DND-41 (cell line): ENCODE measurements at regions not wholly inside any gene's neighbourhood (a gene's known extent, or its start where the extent isn't known, plus 50 kb on each side); places are given as distances from the start of the nearest gene placed in this dataset.

Source experiments
- EZH2 ChIP-seq: IDR thresholded peaks from 3 replicates; pipeline ENCODE4 v1.6.1; 2012; ENCODE audit warnings: borderline replicate concordance, low read depth, mild to moderate bottlenecking, moderate library complexity, low read length, inconsistent platforms; ENCODE audit not compliant: severe bottlenecking
- TF ChIP-seq, protein P1 (sequence below): IDR thresholded peaks from 2 replicates; pipeline ENCODE4 v1.5.1; 2012; ENCODE audit warnings: borderline replicate concordance, low read length, moderate library complexity, mild to moderate bottlenecking; ENCODE audit not compliant: poor library complexity, severe bottlenecking; ENCODE audit errors: extremely low read depth

DNA sequence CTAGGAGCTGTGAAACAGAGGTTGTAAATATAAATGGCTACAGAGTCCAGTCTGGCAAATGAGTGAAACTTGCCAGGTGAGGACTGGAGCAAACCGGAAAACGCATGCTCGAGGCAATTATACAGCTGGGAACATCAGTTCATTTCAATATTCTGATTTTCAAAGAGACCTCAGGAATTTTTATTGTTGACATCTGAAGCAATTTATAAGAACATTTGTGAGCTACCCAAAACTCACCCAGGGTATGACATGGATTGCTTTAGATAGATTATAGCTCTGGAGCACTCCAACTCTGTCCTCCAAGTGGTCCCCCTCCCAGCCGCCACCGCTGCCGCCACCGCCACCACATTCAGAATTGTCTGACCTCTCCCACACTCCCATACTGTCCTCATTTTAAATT, 84.6 kb upstream of the GRAMD2B start:
- TF ChIP-seq, protein P1, sequence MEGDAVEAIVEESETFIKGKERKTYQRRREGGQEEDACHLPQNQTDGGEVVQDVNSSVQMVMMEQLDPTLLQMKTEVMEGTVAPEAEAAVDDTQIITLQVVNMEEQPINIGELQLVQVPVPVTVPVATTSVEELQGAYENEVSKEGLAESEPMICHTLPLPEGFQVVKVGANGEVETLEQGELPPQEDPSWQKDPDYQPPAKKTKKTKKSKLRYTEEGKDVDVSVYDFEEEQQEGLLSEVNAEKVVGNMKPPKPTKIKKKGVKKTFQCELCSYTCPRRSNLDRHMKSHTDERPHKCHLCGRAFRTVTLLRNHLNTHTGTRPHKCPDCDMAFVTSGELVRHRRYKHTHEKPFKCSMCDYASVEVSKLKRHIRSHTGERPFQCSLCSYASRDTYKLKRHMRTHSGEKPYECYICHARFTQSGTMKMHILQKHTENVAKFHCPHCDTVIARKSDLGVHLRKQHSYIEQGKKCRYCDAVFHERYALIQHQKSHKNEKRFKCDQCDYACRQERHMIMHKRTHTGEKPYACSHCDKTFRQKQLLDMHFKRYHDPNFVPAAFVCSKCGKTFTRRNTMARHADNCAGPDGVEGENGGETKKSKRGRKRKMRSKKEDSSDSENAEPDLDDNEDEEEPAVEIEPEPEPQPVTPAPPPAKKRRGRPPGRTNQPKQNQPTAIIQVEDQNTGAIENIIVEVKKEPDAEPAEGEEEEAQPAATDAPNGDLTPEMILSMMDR: no peak
- TF ChIP-seq EZH2: no peak
